HG02840 (cell line): ENCODE measurements at regions not wholly inside any gene's neighbourhood (a gene's known extent, or its start where the extent isn't known, plus 50 kb on each side); places are given as distances from the start of the nearest gene placed in this dataset.
"Not testable (repeated sequence)": the region's sequence is repeated elsewhere in the genome, so short reads cannot be mapped to it uniquely, and the experiment has no call there.

Source experiments
- ATAC-seq: cut with Tn5 transposase; IDR thresholded peaks from one replicate; pipeline ENCODE4 v1.9.1; 2021; ENCODE audit warnings: mild to moderate bottlenecking, moderate library complexity, moderate number of reproducible peaks; ENCODE audit not compliant: unreplicated experiment, low FRiP score

- ATAC-seq: no peak
These were observed 465.0 kb downstream of the AACS start for GRCh38 chr12:125530201-125530600.

- ATAC-seq: no peak
These were observed 465.6 kb downstream of the AACS start for GRCh38 chr12:125530876-125531275.

DNA sequence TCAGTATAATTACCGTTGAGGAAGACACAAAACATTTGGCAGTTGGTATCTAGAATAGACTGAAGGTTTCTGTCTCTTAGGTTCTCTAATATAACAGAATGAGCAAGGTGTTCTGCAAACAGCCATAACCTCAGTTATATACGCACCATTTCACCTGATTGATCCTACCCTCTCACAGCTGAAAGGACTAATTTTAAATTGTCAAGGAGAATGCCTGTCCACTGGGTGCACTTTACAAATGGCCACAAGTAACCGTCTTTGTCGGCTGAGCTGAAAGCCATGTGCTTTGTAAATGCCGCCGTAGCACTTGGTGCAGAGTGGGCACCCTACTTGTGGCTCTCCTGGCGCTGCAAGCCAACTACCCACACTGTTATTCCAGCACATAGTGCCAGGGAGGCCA lies 466.3 kb downstream of the AACS start:
- no peak for ATAC-seq

DNA sequence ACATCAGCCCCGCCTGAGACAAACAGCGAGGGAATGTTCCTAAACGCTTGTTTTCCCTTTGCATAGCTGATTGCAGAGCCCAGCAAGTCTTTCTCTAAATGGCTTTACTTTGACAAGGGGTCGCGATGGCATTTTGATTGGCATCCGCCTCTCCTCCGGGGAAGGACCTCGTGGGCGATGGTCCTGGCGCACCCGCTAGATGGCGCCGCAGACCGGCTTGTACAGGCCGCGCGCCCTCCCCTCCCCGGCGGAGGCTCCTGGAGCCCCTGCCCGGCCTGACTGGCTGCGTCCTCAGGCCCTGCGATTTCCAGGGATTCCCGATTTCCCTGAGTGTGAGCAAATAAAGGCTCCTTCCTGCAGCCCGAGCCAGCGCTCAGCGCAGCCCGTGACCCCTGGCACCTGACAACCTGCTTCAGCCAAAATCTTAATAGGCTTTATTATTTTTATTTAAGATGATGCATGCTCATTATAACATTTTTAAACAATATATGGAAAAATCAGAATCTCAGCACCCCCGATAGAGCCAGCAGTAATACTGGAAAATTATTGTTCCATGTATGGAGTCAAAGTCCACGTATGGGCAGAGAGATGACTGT lies 468.3 kb downstream of the AACS start:
- ATAC-seq: no peak

DNA sequence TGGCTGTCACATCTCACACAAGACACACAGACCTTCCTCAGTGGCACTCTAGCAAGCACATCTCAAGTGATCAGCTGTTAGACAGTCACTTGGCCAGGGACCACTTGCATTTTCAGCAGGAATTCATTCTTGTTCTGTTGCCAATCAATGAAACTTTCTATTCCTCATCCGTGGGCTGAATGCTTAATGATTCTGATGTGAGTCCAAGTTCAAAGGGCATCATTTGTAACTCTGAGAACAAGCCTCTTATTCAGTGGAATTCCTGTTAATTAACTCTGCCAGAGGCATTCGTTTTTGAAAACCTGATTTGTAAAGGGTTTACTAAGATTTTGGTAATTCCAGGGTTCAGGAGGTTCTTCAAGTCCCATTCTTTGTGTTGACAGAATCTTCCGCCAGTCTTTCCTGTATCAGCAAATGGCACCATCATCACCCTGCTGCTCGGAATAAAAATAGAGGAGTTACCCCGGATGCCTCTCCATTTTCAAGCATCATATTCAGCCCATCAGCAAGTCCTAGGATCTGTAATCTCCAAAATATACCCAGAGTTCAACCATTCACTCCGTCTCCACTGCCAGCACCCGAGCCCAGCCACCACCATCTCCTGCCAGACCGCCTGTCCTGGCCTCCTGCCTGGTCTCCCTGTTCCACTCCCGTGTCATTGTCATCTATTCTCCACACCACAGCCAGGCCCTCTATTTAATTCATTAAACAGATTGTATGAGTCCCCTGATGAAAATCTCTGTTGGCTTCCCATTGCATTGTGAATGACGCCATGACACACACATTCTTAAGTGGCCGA lies 473.4 kb downstream of the AACS start:
- ATAC-seq: no peak

DNA sequence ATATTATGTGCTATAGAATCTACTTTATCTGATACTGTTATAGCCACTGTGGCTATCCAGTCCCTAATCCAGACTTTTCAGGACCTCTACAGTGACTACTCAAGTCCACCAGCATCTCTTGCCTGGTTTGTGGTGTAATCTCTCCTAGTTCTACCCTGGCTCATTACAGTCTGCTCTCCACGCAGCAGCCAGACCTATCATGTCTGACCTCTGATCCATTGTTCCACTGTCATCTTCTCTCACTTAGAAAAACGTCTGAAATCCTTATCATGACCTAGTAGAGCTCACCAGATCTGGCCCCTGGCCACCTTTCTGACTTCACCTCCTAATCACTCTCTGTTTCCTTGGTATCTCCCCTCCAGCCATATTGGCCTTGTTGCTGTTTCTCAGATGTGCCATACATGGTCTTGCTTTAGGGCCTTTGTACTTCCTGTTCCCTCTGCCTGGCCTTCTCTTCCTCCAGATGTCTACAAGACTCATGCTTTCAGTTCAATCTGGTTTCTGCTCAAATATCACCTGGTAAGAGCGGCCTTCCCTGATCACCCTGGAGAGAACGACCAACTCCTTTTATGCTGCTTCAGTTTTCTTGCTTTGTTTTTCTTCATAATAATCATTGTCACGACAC lies 475.5 kb downstream of the AACS start:
- no peak for ATAC-seq

DNA sequence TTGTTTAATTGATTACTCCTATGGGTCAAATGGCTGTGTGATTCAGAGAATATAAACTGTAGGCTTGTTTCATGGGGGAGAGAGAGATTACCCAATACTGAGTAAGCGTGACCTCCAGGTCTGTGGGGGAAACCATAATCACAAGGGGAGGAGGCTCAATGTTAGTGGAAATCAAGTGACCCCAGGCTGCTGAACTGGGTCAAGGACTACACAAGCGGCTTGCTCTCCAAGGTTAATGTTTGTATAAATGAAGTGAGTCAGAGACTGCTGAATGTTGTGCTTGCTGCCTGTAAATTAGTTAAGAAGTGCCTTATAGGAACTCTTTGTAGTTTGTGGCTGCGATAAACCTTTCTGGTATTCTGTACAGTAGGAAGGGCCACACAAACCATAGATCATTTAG lies 479.7 kb downstream of the AACS start:
- no peak for ATAC-seq

DNA sequence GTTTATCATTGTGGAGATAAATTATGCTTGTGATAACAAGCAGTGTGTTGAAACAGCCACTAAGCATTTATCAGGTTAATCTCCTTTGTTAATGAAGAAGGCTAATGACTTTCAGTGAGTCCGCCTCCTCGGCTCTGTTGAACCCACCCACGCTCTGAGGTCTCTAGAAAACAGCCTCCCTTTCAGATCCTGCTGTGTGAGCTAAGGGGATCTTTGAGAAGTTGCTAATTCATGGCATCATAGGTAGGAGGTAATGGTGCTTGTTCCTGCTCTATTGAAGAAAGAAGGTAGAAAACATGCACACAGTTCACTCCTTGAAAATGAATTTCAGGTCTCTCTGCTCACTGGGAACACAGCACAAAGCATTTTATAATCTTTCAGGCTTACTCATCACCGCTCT lies 483.9 kb downstream of the AACS start:
- ATAC-seq: no peak

- no peak for ATAC-seq
These were observed 484.6 kb downstream of the AACS start for GRCh38 chr12:125549836-125550235.

DNA sequence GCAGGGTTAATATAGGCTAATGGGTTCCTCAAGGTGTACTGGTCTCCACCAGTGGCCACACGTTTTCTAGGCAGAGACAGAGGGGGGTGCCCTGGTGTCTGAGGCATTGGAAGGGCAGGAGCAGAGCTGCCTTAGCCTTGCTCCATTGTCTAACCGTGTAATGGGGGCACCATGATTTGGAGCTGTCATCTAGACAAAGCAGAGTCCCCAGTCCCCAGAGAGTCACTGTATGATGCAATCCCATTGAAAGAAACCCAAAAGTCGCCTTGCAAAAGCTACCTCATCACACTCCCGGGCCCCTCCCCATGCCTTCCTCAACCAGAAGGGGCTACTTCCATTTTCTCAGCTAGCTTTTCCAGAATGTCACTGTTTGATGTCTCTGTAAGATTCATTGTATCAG lies 487.1 kb downstream of the AACS start:
- no peak for ATAC-seq

- not testable (repeated sequence) for ATAC-seq
These were observed 495.8 kb downstream of the AACS start for GRCh38 chr12:125561008-125561407.

DNA sequence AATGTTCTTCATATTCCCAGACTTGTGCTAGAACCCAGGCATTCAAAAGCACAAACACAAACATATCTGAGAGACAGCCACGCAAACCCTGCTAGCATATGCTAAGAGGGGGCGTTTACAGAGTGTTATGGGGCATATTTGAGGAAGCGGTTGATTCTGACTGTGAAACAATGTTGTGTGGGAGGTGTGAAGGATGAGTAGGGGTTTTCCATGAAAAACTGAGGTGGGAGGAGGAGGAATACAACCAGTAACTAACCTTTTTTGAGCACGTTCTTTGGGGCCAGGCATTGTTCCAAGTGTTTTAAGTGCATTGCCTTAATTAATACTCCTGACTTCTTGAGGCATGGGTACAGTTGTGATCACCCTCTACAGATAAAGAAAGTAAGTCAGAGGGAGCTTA lies 499.5 kb downstream of the AACS start:
- ATAC-seq: no peak

- ATAC-seq: no peak
These were observed 502.3 kb downstream of the AACS start for GRCh38 chr12:125567581-125567980.

- ATAC-seq: no peak
These were observed 503.1 kb downstream of the AACS start for GRCh38 chr12:125568306-125568705.

GRCh38 chr12:125573271-125573670 lies 508.0 kb downstream of the AACS start:
- no peak for ATAC-seq

- ATAC-seq: no peak
These were observed 512.1 kb downstream of the AACS start for GRCh38 chr12:125577334-125577733.

GRCh38 chr12:125579916-125580315 lies 514.7 kb downstream of the AACS start:
- no peak for ATAC-seq

DNA sequence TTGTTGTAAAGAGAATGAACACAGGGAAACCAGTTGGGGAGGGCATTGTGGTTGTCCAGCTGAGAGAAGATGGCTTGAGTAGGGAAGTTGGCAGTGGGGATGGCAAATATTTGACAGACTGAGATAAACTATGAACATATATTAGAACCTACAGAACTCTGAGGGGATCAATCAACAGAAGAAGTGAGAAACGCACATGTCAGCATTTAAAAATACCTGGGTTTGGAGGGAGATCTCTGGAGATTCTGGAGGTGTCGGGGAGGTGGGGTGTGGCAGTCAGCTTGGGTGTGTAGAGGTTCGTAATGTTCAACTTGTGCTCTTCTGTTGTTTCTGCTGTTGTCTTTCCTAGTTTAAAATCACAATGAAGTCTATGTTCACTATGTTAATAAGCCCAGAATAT lies 517.8 kb downstream of the AACS start:
- no peak for ATAC-seq

DNA sequence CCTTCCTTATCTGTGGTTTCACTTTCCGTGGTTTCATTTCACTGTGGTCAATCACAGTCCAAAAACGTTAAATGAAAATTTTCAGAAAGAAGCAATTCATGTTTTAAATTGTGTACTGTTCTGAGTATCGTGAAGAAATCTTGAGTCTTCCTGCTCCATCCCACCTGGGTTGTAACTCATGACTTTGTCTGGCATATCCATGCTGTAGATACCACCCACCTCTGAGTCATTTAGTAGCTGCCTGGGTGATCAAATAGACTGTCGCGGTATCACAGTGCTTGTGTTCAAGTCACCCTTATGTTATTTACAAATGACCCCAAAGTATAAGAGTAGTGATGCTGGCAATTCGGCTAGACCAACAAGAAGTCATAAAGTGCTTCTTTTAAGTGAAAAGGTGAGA lies 521.2 kb downstream of the AACS start:
- ATAC-seq: no peak

DNA sequence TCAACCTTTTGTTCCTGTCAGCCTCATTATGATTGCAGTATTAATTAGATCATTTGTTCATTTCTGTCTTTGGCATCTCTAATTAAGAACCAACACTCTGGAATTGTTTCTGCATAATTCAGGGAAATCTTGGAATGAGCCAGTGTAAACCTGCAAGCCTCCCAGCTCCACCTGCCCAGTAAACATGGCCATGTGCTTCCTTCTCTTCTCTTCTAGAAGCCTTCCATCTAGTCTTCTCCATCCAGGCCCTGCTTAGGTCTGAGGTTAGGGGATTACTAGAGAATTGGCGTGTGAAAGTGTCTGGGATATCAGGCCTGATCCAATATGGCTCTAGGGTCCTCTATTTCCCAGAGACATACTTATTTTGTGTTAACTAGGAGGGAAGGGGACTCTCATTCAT lies 528.0 kb downstream of the AACS start:
- ATAC-seq: no peak

GRCh38 chr12:125604976-125605375 lies 539.7 kb downstream of the AACS start:
- ATAC-seq: no peak

- ATAC-seq: no peak
These were observed 541.1 kb downstream of the AACS start for GRCh38 chr12:125606312-125606711.
